KMS-11 (cell line): ENCODE measurements at regions not wholly inside any gene's neighbourhood (a gene's known extent, or its start where the extent isn't known, plus 50 kb on each side); places are given as distances from the start of the nearest gene placed in this dataset.

Source experiments
- H2AFZ ChIP-seq: fragments of 200-600 bp; sonication (generic); 2 replicates; pipeline ENCODE4 v1.6.1; 2016; ENCODE audit warnings: antibody characterized with exemption, mixed run types, low read depth
- H3K27ac ChIP-seq: fragments of 200-600 bp; sonication (generic); 2 replicates; pipeline ENCODE4 v1.6.1; 2016; ENCODE audit warnings: mild to moderate bottlenecking, mixed run types
- H3K27me3 ChIP-seq: fragments of 200-600 bp; sonication (generic); 2 replicates; pipeline ENCODE4 v1.6.1; 2017; ENCODE audit warnings: mild to moderate bottlenecking, low read depth, mixed run types, moderate library complexity; ENCODE audit not compliant: insufficient read depth
- H3K36me3 ChIP-seq: fragments of 200-600 bp; sonication (generic); 2 replicates; pipeline ENCODE4 v1.6.1; 2017; ENCODE audit warnings: mild to moderate bottlenecking, mixed run types; ENCODE audit not compliant: insufficient read depth
- H3K4me1 ChIP-seq: fragments of 200-600 bp; sonication (generic); 2 replicates; pipeline ENCODE4 v1.6.1; 2016; ENCODE audit warnings: mild to moderate bottlenecking, low read depth, mixed run types; ENCODE audit not compliant: poor library complexity, severe bottlenecking
- H3K4me2 ChIP-seq: fragments of 200-600 bp; sonication (generic); 2 replicates; pipeline ENCODE4 v1.7.0; 2016; ENCODE audit warnings: mild to moderate bottlenecking, mixed run types
- H3K4me3 ChIP-seq: fragments of 200-600 bp; sonication (generic); IDR thresholded peaks from 2 replicates; pipeline ENCODE4 v1.6.1; 2017; ENCODE audit warnings: low read depth, low read length, mixed read lengths; ENCODE audit not compliant: insufficient read depth
- H3K79me2 ChIP-seq: fragments of 200-600 bp; sonication (generic); 2 replicates; pipeline ENCODE4 v1.6.1; 2016; ENCODE audit warnings: low read depth, mixed run types; ENCODE audit not compliant: insufficient read depth
- H3K9ac ChIP-seq: fragments of 200-600 bp; sonication (generic); 2 replicates; pipeline ENCODE4 v1.6.1; 2016; ENCODE audit warnings: mild to moderate bottlenecking, mixed run types
- H4K20me1 ChIP-seq: fragments of 200-600 bp; sonication (generic); 2 replicates; pipeline ENCODE4 v1.6.1; 2016; ENCODE audit warnings: mild to moderate bottlenecking, mixed run types; ENCODE audit not compliant: insufficient read depth
- TF ChIP-seq, protein P1 (sequence below): fragments of 200-600 bp; sonication (generic); conservative IDR thresholded peaks from 2 replicates; pipeline ENCODE4 v1.6.1; 2017; ENCODE audit warnings: low read depth, mild to moderate bottlenecking, antibody characterized with exemption, low read length, moderate library complexity, mixed read lengths

DNA sequence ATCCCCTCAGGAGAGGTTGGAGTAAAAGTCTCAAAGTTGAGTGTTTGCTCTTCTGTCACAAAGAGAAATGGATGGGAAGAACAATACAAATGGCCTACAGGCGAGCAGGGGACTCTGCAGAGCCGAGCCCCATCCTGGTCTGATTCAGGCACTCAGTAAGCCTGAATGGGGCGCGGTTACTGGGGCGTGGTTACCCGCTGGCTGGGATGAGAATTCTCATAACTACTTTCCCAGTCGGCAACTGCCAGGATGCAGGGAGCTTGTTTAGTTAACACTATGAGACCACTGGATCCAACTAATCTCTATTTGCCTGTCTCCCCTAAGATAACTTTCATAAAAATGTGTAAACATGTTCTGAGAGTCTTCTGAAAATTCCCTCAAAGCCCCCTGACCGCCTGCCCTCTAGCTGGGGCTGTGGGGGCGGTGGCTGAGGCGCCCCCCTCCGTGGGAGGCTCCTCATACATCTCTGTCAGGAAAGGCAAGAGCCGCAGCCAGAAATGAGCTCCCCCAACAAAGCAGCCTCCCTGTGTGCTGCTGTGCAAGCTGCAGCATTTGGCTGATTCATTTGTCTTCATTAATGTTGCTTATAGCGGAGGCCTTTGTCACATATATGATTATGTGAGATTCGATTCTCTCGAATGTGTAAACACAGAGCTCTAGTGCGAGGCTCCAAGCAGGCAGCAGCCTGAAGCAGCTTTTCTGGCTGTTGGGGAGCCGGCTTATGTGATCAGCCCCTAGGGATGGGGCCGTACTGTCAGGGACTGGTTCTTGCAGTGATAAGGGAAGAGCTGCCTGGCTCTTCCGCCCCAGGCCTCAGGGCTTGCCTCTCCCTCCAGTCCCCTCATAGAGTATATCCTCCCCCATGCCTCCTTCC lies 126.1 kb upstream of the ARHGAP5 start:
- no peaks in the 10 kb centered on the region for H3K79me2 ChIP-seq
- H3K4me3 ChIP-seq, result no peak overlapping the region
- no peaks in the 10 kb centered on the region for H4K20me1 ChIP-seq
- no peaks in the 10 kb centered on the region for H3K4me1 ChIP-seq
- no peaks in the 10 kb centered on the region for H3K27me3 ChIP-seq
- H3K4me2 ChIP-seq, result no peak overlapping the region
- H2AFZ ChIP-seq, result no peak overlapping the region
- H3K27ac ChIP-seq, result no peak overlapping the region
- H3K36me3 ChIP-seq, result no peaks in the 10 kb centered on the region
- H3K9ac ChIP-seq, result no peak overlapping the region
- TF ChIP-seq, protein P1, sequence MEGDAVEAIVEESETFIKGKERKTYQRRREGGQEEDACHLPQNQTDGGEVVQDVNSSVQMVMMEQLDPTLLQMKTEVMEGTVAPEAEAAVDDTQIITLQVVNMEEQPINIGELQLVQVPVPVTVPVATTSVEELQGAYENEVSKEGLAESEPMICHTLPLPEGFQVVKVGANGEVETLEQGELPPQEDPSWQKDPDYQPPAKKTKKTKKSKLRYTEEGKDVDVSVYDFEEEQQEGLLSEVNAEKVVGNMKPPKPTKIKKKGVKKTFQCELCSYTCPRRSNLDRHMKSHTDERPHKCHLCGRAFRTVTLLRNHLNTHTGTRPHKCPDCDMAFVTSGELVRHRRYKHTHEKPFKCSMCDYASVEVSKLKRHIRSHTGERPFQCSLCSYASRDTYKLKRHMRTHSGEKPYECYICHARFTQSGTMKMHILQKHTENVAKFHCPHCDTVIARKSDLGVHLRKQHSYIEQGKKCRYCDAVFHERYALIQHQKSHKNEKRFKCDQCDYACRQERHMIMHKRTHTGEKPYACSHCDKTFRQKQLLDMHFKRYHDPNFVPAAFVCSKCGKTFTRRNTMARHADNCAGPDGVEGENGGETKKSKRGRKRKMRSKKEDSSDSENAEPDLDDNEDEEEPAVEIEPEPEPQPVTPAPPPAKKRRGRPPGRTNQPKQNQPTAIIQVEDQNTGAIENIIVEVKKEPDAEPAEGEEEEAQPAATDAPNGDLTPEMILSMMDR, result no peak

DNA sequence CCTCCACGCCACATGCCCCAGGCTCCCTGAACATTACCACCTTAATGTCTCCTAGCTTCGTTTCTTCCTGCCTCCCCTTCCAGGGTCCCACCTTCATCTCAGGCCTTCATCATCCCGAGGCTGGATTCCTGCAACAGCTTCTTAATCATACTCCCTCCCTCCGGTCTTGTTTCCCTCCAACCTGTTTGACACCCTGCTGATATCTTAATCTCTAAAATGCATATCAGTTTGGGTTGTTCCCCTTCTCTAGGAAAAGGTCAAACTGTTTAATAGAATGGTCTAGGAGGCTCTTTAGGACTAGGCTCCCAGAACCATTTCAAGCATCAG lies 125.5 kb upstream of the ARHGAP5 start:
- H3K4me1 ChIP-seq, result no peaks in the 10 kb centered on the region
- H3K27me3 ChIP-seq, result no peaks in the 10 kb centered on the region
- H3K36me3 ChIP-seq, result no peaks in the 10 kb centered on the region
- no peaks in the 10 kb centered on the region for H4K20me1 ChIP-seq
- H3K4me3 ChIP-seq, result no peak overlapping the region
- H3K9ac ChIP-seq, result no peak overlapping the region
- no peak overlapping the region for H2AFZ ChIP-seq
- no peak overlapping the region for H3K27ac ChIP-seq
- TF ChIP-seq, protein P1, result no peak
- no peak overlapping the region for H3K4me2 ChIP-seq
- H3K79me2 ChIP-seq, result no peaks in the 10 kb centered on the region

DNA sequence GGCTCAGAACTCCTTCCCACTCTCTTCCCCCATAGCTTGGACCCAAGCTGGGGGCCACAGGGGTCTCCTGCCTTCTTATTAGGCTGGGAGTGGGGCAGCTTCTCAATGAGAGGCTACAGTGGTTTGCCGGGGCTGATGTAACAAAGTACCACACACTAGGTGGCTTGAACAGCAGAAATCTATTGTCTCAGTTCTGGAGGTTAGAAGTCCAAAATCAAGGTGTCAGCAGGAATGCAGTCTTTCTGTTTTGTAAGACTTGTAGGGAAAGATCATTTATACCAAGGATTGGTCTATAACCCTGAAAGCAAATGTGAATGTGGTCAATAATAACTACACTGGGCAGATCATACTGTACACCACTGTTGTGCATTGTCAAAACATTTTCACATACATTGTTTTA lies 124.5 kb upstream of the ARHGAP5 start:
- H3K36me3 ChIP-seq, result no peaks in the 10 kb centered on the region
- H3K9ac ChIP-seq, result no peak overlapping the region
- H4K20me1 ChIP-seq, result no peaks in the 10 kb centered on the region
- no peaks in the 10 kb centered on the region for H3K79me2 ChIP-seq
- no peak overlapping the region for H3K4me3 ChIP-seq
- H3K27me3 ChIP-seq, result no peaks in the 10 kb centered on the region
- no peak overlapping the region for H2AFZ ChIP-seq
- no peak overlapping the region for H3K4me2 ChIP-seq
- no peaks in the 10 kb centered on the region for H3K4me1 ChIP-seq
- no peak overlapping the region for H3K27ac ChIP-seq
- TF ChIP-seq, protein P1, result no peak

DNA sequence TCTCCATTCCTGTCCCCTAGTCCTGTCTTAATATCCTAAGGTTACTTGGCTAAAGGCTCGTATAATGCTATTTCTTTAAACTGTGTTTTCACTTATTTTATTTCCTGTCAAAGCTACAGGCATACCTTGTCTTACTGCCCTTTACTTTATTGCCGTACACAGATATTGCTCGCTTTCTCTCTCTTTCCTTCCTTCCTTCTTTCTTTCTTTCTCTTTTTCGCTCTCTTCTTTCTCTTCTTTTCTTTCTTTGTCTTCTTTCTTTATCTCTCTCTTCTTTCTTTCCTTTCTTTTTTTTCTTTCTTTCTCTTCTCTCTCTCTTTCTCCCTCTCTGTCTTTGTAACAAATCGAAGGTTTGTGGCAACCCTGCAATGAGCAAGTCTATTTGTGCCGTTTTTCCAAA lies 123.9 kb upstream of the ARHGAP5 start:
- no peaks in the 10 kb centered on the region for H3K4me1 ChIP-seq
- TF ChIP-seq, protein P1, result no peak
- H3K79me2 ChIP-seq, result no peaks in the 10 kb centered on the region
- H3K27ac ChIP-seq, result no peak overlapping the region
- H3K4me2 ChIP-seq, result no peak overlapping the region
- H4K20me1 ChIP-seq, result no peaks in the 10 kb centered on the region
- H3K9ac ChIP-seq, result no peak overlapping the region
- no peak overlapping the region for H2AFZ ChIP-seq
- H3K36me3 ChIP-seq, result no peaks in the 10 kb centered on the region
- H3K27me3 ChIP-seq, result no peaks in the 10 kb centered on the region
- H3K4me3 ChIP-seq, result no peak overlapping the region
